B cell (primary cell): ENCODE measurements at regions not wholly inside any gene's neighbourhood (a gene's known extent, or its start where the extent isn't known, plus 50 kb on each side); places are given as distances from the start of the nearest gene placed in this dataset.

Experiments used
- CTCF ChIP-seq: fragments of 200-600 bp; IDR thresholded peaks from one replicate; pipeline ENCODE4 v1.8.0; 2022; ENCODE audit warnings: antibody characterized with exemption, mild to moderate bottlenecking
- EZH2 ChIP-seq: IDR thresholded peaks from 2 replicates; pipeline ENCODE4 v1.6.1; 2012; ENCODE audit warnings: borderline replicate concordance, low read depth, mild to moderate bottlenecking, moderate library complexity, low read length; ENCODE audit not compliant: insufficient read depth, poor library complexity, severe bottlenecking

- TF ChIP-seq CTCF = no peak
- TF ChIP-seq EZH2 = no peak
Observed at GRCh38 chr2:19174176-19174575, 184.2 kb downstream of the OSR1 start.
